Fibroblast of upper back skin (primary cell): ENCODE measurements at regions not wholly inside any gene's neighbourhood (a gene's known extent, or its start where the extent isn't known, plus 50 kb on each side); places are given as distances from the start of the nearest gene placed in this dataset.
"Not testable (repeated sequence)": the region's sequence is repeated elsewhere in the genome, so short reads cannot be mapped to it uniquely, and the experiment has no call there.

ENCODE experiments used
- DNase-seq: peaks from one replicate; pipeline ENCODE4 v3.0.0-alpha.2; 2013

DNA sequence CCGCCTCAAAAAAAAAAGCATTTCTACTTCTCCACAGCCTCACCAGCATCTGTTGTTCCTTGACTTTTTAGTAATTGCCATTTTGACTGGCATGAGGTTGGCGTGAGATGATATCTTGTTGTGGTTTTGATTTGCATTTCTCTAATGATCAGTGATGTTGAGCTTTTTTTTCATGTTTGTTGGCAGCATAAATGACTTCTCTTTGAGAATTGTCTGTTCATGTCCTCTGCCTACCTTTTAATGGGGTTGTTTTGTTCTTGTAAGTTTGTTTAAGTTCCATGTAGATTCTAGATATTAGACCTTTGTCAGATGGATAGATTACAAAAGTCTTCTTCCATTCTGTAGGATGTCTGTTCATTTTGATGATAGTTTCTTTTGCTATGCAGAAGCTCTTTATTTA is 182.9 kb downstream of the FOXG1 start:
- no peak for DNase-seq

DNA sequence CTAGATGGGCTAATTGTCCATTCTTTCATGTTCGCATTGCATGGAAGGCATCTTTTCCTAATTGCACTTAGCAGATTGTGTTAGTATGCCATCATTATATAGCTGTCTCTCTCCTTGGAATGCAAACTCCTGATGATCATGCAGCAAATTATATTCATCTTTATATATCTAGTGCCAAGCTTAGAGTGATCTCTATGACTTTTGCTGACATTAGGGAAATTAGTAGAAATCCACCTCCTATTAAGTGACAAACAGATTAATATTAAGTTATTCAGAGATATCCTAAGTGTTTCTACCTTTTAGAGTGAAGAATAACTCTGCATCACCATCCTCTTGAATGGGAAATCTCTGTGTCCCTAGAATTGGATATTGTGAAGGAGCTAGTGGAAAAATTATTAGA is 185.6 kb downstream of the FOXG1 start:
- DNase-seq, result no peak

DNA sequence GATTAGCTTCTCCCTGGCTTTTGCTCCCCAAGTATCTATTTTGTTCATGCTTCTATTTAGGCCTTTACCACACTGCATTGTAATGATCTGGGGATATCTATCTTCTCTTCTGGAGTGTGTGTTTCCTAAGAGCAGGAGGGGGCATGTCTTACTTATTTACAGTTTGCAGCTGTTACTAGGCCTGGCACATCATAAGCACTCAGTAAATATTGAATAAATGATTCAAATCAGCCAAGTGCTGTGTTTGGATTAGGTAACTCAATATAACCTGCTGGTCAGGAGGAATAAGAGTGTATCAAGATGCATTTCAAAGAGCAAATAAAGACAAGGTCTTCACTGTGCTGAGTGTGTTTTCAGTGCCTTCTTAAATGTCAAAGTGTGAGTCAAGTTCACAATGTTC is 186.1 kb downstream of the FOXG1 start:
- no peak for DNase-seq

DNA sequence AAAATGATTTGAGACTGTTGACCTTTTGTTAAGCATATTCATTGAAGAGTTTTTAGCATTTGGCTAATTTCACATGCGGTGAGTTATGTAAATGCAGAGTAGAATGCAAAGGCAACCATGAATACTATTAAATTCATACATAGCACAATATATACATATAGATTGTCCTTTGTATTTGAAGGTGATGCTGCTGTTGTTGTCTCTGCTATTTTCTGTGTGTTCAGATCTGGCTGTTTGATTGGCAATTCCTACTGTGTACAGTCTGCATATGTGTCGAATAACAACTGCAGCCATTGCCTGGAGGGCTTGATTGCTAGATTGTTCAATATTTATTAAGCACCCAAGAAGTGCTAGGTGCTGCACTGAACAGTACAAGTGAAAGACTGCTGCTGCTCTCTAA is 187.4 kb downstream of the FOXG1 start:
- DNase-seq, result no peak

DNA sequence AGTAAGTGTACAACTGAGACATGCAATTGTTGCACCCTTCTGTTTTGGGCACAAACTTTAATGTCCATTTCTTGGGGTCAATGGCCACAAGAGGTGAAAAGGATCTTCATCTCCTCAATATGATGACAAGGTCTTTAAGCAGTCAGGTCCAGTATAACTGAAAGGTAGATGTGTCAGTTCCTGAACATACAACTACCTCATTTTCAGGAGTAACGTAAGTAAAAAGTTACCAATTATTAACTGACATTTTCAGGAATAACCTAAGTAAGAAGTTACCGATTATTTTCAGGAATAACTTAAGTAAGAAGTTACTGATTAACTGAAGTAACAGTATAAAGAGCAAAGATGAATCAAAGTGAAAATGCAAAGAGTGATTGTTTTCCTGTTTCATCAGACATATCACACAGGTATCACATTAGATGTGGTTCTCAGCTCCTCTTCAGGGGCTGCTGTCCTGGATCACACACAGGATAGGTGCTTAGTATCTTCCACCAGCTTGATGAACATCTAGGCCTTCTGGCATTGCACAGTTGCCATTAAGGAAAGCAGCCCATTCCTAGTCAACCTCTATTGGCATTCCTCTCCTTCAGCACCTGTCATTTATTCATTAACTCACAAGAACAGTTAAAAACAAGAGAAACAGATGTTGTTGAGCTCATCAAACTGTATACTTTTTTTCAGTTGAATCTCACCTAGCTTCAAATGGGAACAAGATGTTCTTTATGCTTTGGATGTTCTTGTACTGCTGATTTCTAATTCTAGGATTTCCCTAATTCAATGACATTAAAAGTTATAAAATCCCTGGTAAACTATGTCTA is 200.0 kb downstream of the FOXG1 start:
- DNase-seq, result no peak

DNA sequence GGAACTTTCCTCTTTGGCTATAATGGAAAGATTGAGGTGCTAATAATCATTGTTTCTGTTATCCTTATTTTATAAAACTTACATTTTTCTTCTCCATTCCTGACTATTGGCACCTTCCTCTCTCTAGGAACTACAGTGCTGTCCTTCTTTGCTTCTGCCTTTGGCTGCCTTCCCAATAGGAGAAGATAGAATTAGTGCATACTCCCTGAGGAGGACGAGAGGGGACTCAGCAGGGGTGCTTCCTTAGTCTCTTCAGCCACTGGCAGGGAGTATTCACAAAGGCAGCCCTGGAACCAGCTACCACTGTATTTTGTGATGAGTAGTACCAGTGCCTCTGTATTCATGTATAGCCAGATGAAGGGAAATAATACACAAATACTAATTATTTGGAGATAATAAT is 208.5 kb downstream of the FOXG1 start:
- DNase-seq, result no peak

DNA sequence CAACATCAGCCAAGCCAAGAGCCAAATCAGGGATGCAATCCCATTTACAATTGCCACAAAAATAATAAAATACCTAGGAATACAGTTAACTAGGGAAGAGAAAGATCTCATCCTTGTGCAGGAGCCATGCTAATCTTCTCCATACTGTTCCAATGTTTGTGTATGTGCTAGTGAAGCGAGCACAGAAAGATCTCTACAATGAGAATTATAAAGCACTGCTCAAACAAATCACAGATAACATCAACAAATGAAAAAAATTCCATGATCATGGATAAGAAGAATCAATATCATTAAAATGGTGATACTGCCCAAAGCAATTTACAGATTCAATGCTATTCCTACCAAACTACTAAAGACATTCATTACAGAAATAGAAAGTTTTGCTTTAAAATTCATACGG is 215.6 kb downstream of the FOXG1 start:
- DNase-seq, result no peak

DNA sequence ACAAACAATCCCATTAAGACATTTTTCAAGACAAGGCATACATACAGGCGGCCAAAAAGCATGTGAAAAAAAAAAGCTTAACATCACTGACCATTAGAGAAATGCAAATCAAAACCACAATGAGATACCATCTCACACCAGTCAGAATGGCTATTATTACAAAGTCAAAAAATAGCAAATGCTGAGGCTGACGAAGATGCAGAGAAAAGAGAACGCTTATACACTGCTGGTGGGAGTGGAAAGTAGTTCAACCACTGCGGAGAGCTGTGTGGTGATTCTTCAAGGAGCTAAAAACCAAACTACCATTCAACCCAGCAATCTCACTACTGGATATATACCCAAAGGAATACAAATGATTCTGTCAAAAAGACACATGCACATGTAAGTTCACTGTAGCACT is 216.7 kb downstream of the FOXG1 start:
- DNase-seq, result no peak

DNA sequence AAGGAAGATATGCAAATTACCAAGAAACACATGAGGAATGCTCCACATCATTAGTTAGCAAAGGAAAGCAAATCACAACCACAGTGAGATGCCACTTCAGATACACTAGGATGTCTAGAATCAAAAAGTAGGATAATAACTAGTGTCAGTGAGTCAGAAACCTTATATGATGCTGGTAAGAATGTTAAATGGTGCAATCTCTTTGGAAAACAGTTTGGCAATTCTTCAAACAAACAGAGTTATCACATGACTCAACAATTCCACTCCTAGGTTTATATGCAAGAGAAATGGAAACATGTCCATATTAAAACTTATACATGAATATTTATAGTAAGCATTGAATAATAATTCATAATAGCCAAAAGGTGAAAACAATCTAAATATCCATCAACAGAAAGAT is 220.9 kb downstream of the FOXG1 start:
- no peak for DNase-seq

DNA sequence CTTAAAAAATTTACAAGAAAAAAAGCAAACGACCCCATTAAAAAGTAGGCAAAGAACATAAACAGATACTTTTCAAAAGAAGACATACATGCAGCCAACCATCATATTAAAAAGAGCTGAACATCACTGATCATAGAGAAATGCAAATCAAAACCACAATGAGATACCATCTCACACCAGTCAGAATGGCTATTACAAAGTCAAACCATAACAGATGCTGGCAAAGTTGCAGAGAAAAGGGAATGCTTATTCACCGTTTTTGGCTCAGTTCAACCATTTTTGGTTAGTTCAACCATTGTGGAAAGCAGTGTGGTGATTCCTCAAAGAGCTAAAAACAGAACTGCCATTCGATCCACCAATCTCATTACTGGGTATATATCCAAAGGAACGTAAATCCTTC is 230.6 kb downstream of the FOXG1 start:
- DNase-seq, result not testable (repeated sequence)

DNA sequence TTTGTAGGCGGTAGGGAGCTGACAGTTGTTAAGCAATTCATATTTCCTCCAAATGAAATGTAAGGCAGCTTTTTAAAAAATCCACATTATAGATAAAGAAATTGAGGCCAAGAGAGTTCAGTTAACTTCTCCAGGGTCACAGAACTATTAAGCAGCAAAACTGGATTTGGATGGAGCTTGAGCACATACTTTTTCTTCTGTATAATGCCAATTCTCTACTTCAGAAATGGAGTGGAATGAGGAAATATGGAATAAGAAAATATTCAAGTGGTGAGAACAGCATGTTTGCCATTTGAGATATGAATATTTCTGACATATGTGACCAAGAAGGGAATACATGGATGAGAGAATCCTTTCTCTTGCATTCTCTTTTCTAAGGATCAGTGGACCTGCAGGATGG is 233.1 kb downstream of the FOXG1 start:
- no peak for DNase-seq

DNA sequence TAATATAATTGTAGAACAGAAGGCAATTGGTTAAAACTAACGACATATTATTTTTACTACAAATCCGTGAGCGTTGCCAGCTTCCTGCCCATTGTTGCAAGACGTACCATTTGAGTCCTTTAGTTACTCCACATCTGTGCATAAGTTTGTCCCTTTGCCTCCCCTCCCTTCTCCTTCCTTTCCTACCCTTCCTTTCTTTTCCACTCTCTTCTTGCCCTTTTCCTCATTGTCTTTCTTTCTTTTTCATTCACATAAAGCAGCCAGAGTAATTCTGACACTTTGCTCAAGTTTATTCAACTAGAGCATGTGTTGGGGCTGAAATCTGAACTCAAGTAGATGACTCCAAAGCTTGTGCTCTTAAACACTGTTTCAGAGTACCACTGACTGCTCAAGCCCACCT is 239.1 kb downstream of the FOXG1 start:
- no peak for DNase-seq

DNA sequence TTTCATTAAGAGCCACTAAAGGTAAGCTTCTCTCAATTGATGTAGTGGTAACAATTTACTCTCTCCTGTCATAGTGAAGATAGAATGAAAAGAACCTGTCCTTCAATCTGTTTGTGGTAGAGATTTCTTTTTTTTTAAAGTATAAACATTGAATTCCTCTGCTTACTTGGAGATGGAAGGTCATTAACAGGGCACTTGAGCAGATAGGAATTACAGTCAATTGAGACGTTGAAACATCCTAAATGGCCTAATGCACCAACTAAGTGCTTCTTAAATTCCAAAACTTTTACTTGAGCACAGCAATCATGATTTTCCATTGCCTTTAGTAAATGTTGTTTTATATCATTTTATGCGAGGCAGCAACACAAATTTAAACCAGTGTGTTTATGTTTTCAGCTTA is 241.4 kb downstream of the FOXG1 start:
- DNase-seq, result no peak

DNA sequence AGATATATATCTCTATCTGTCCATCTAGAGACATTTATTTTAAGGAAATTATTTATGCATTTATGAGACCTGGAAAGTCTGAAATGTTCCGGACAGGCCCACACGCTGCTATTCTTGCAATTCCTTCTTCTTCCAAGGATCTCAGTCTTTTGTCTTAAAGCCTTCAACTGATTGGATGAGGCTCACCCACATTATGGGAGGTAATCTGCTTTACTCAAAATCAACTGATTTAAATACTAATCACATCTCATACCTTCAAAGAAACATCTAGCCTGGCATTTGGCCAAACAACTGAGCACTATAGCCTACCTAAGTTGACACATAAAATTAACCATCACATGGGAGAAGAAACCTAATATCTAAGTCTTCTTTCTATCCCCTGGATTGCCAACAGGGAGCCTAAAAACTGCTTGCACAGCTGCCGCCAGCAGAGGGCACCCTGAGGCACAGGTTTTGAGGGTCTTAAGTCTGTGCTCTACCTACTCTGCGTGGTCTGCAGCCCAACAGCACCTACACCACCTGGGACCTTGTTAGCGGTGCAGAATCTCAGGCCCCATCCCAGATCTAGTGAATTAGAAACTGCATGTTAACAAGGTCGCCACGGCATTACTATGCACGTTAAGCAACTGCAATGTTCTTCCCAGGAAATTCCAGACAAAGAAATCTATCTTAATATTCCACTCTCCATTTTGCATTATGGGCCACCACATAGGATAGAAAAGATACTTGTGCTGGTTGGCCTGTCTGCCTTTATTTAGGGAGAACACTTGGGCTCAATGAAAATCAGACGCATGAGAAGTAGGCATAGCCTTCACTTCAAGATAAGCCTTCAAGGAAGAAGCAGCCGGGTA is 249.7 kb downstream of the FOXG1 start:
- DNase-seq, result peak; percentile 39

DNA sequence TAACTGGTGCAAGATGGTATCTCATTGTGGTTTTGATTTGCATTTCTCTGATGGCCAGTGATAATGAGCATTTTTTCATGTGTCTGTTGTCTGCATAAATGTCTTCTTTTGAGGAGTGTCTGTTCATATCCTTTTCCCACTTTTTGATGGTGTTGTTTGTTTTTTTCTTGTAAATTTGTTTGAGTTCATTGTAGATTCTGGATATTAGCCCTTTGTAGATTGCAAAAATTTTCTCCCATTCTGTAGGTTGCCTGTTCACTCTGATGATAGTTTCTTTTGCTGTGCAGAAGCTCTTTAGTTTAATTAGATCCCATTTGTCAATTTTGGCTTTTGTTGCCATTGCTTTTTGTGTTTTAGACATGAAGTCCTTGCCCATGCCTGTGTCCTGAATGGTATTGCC is 256.9 kb downstream of the FOXG1 start:
- not testable (repeated sequence) for DNase-seq

DNA sequence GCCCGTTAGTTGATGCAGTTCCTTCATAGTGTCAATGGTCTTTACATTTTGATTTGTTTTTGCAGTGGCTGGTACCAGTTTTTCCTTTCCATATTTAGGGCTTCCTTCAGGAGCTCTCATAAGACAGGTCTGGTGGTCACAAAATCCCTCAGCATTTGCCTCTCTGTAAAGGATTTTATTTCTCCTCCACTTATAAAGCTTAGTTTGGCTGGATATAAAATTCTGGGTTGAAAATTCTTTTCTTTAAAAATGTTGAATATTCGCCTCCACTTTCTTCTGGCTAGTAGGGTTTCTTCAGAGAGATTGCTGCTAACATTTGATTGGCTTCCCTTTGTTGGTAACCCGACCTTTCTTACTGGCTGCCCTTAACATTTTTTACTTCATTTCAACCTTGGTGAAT is 260.9 kb downstream of the FOXG1 start:
- not testable (repeated sequence) for DNase-seq

DNA sequence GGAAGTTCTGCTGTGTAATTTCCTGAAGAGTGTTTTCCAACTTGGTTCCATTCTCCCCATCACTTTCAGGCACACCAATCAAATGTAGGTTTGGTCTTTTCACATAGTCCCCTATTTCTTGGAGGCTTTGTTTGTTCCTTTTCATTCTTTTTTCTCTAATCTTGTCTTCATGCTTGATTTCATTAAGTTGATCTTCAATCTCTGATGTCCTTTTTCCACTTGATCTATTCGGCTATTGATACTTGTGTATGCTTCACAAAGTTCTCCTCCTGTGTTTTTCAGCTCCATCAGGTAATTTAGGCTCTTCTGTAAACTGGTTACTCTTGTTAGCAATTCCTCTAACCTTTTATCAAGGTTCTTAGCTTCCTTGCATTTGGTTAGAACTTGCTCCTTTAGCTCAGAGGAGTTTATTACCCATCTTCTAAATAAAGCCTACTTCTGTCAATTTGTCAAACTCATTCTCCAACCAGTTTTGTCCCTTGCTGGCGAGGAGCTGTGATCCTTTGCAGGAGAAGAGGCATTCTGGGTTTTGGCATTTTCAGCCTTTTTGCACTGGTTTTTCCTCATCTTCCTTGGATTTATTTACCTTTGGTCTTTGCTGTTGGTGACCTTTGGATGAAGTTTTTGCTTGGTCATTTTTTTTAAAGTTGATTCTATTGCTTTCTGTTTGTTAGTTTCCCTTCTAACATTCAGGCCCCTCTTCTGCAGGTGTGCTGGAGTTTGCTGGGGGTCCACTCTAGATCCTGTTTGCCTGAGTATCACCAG is 261.5 kb downstream of the FOXG1 start:
- DNase-seq, result not testable (repeated sequence)

DNA sequence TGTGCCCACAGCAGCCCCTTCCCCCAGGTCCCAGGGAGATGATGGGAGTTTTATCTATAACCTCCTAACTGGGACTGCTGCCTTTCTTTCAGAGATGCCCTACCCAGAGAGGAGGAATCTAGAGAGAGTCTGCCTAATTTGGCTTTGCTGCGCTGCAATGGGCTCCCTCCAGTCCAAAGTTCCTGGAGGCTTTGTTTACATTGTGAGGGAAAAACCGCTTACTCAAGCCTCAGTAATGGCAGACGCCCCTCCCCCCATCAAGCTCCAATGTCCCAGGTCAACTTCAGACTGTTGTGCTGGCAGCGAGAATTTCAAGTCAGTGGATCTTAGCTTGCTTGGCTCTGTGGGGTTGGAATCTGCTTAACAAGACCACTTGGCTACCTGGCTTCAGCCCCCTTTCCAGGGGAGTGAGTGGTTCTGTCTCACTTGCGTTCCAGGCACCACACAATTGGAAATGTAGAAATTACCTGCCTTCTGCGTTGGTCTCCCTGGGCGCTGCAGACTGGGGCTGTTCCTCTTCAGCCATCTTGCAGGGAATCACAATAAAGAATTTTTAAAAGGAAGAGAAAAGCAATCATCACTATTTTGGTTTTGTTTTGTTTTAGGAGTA is 262.5 kb downstream of the FOXG1 start:
- peak; percentile 14 for DNase-seq

DNA sequence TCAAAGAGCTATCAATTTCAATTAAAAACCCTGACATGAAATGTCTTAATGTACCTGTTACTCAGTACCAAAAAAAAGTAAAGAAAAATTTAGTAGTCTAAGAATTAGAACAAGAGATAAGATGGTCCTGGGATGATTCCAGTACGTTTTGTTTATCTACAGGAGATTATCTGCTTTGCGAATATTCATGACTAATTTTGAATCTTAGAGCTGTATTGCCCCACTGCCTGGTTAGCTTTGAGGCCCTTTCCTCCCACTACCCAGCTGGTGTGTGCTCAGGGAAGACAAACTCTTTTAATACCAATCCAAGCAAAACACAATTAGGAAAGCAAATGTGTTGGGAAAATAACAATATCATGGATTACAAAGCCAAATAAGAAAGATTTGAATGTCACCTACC is 263.5 kb downstream of the FOXG1 start:
- DNase-seq, result no peak

DNA sequence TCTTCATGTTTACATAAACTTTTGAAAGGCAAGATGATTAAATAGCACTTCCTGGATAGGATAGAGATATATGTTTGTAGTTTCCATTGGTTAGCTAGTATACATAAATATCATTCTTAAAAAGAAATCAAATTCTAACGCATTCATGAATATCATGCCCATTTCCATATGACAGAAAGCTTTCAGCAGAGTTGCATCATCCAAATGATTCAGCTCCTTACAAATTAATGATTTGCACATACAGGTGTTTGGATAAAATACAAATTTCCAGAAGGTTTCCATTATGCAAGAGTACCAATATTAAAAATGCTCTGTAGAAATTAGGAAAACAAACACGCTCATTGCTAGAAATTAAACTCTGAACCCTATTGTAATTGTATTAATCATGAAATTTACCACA is 264.4 kb downstream of the FOXG1 start:
- peak; percentile 8 for DNase-seq

DNA sequence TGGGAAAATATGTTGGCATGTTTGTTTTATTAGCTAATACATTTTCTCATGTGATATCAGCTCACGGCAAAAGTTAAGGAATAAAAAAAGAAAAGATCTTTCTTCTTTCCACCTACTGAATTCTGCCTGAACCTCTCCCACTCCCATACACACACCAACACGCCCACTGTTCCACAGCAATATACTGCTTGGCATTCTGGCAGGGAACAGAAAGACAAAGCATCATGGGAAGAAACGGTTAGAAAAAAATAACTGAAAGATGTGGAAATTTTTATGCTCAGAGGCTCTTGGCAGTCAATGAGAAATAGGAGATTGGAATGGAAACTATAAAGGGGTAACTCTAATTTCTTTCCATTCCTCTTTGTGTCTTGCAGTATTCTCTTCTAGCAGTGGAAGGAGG is 268.5 kb downstream of the FOXG1 start:
- no peak for DNase-seq

DNA sequence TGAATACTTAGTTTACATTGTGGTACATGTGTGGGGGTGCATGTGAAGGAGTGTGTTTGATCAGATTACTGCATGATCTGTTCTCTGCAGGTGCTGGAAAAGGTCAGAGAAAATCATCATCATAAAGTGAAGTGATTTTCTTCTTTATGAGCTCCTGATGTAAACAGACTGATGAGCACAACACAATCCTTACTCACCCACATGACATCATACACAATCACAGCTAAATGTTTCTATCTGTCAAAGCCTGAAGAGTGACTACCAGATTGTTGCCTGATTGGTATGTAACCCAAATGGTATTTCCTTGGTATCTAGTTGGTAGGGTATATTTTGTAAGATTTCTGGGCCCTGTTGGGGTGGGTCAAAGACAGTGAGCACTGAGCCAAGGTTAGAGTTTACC is 270.8 kb downstream of the FOXG1 start:
- DNase-seq, result peak; percentile 10

DNA sequence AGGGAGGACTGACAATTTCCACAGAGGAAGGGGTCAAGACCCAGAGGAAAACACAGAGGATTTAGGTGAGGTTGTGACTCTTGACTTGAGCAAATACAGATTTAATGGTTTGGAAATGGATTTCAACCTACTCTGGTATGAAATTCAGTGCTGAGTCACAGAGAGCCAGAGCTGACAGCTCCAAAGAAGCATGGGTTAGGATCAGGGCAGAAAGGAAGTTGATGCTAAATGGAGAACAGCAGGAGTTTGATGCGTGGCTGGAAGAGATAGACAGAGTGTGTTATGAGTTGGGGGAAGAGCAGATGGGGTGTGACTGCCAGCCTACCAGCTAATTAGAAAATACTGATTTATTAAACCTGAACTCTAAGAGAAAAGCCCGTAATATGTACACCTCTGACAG is 272.6 kb downstream of the FOXG1 start:
- peak; percentile 19 for DNase-seq
